ENCODE measurements at regions not wholly inside any gene's neighbourhood (a gene's known extent, or its start where the extent isn't known, plus 50 kb on each side); places are given as distances from the start of the nearest gene placed in this dataset.

- no peak for TF ChIP-seq POLR2A (IDR thresholded peaks at IDR 0.05; ENCODE audit: low read depth, low read length)
- no peak for DNase-seq (ENCODE audit: insufficient read length, low spot score)
- FAIRE-seq = no peak
Observed at GRCh38 chr12:82529101-82529500, 157.6 kb upstream of the TMTC2 start.

GRCh38 chr12:82529954-82530353 lies 156.8 kb upstream of the TMTC2 start:
- TF ChIP-seq POLR2A (IDR thresholded peaks at IDR 0.05; ENCODE audit: low read depth, low read length) = no peak
- FAIRE-seq = no peak
- DNase-seq (ENCODE audit: insufficient read length, low spot score) = no peak

GRCh38 chr12:82530394-82530793 lies 156.3 kb upstream of the TMTC2 start:
- TF ChIP-seq POLR2A (IDR thresholded peaks at IDR 0.05; ENCODE audit: low read depth, low read length) = no peak
- FAIRE-seq (no peak), DNase-seq (ENCODE audit: insufficient read length, low spot score) (no peak)

GRCh38 chr12:82533341-82533740 lies 153.4 kb upstream of the TMTC2 start:
- no peak for FAIRE-seq
- TF ChIP-seq POLR2A (IDR thresholded peaks at IDR 0.05; ENCODE audit: low read depth, low read length) = no peak
- DNase-seq (ENCODE audit: insufficient read length, low spot score) = no peak

DNA sequence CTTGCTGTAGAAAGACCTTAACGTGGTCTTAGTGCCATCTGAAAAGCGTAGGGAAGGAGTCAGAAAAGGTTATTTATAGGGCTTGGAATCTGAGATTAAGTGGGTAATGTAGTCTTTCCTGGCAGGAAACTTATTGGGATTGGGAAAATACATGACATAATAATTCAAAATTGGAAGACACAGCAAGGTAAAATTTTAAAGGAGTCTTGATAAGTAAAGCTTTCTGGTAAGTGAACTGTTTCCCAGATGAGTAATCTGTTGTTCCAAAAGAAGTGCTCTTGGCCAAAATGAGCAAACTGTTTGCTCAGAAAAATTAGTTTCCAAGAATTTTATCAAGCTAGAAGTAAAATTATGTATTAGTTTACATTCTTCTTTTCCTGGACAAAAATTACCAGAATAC lies 149.3 kb upstream of the TMTC2 start:
- no peak for TF ChIP-seq POLR2A (IDR thresholded peaks at IDR 0.05; ENCODE audit: low read depth, low read length)
- DNase-seq (ENCODE audit: insufficient read length, low spot score) (no peak), FAIRE-seq (no peak)

GRCh38 chr12:82554529-82554928 lies 132.2 kb upstream of the TMTC2 start:
- FAIRE-seq = peak; percentile 90
- TF ChIP-seq POLR2A (IDR thresholded peaks at IDR 0.05; ENCODE audit: low read depth, low read length) = no peak
- DNase-seq (ENCODE audit: insufficient read length, low spot score) = peak; percentile 2

GRCh38 chr12:82555699-82556098 lies 131.0 kb upstream of the TMTC2 start:
- no peak for TF ChIP-seq POLR2A (IDR thresholded peaks at IDR 0.05; ENCODE audit: low read depth, low read length)
- no peak for DNase-seq (ENCODE audit: insufficient read length, low spot score)
- peak; percentile 69 for FAIRE-seq

- no peak for TF ChIP-seq POLR2A (IDR thresholded peaks at IDR 0.05; ENCODE audit: low read depth, low read length)
- DNase-seq (ENCODE audit: insufficient read length, low spot score) (no peak), FAIRE-seq (peak; percentile 11)
Observed at GRCh38 chr12:82565966-82566365, 120.7 kb upstream of the TMTC2 start.

DNA sequence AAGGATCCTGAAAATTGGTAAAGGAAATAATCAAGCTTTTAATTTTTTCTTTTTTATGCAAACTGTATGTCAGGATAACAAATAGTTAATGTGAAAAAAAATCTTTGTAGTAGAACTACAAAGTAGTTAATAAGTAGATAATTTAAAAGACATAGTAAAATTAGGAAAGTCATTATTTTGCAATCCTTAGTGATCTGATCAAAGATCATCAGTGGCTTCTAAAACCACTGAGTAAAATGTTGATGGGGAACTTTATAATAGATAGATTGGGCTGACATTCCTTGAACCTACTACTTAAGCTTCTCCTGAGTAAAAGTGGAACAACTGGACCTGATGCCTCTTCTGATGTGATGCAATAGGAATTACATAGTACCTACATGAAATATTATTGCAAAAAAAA lies 119.0 kb upstream of the TMTC2 start:
- no peak for TF ChIP-seq POLR2A (IDR thresholded peaks at IDR 0.05; ENCODE audit: low read depth, low read length)
- no peak for DNase-seq (ENCODE audit: insufficient read length, low spot score)
- no peak for FAIRE-seq

- DNase-seq (ENCODE audit: insufficient read length, low spot score) = no peak
- TF ChIP-seq POLR2A (IDR thresholded peaks at IDR 0.05; ENCODE audit: low read depth, low read length) = no peak
- no peak for FAIRE-seq
Observed at GRCh38 chr12:82574191-82574590, 112.5 kb upstream of the TMTC2 start.

DNA sequence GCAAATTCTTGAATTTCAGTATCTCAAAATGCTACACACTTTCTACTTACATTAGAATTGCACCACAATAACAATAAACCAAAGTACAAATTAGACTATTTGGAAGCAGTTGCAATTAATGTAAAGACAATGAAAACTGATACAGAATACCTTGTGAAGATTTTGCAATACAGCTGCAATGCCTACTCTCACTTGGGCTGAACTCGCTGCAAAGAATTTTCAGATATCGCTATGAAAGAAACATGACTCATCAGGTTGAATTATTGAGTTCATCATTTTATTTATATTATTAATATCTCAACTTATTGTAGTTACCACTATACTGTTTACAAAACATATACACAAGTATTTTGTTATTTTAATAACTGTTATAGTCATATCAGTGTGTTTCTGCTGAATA lies 108.0 kb upstream of the TMTC2 start:
- FAIRE-seq = no peak
- no peak for DNase-seq (ENCODE audit: insufficient read length, low spot score)
- TF ChIP-seq POLR2A (IDR thresholded peaks at IDR 0.05; ENCODE audit: low read depth, low read length) = no peak

- no peak for TF ChIP-seq POLR2A (IDR thresholded peaks at IDR 0.05; ENCODE audit: low read depth, low read length)
- no peak for FAIRE-seq
Observed at GRCh38 chr12:82583756-82584155, 103.0 kb upstream of the TMTC2 start.

GRCh38 chr12:82593143-82593542 lies 93.6 kb upstream of the TMTC2 start:
- FAIRE-seq (no peak), DNase-seq (ENCODE audit: insufficient read length, low spot score) (no peak)
- TF ChIP-seq POLR2A (IDR thresholded peaks at IDR 0.05; ENCODE audit: low read depth, low read length) = no peak

More at GRCh38 chr12:82583756-82584155, 103.0 kb upstream of the TMTC2 start:
- no peak for DNase-seq (ENCODE audit: insufficient read length, low spot score)

DNA sequence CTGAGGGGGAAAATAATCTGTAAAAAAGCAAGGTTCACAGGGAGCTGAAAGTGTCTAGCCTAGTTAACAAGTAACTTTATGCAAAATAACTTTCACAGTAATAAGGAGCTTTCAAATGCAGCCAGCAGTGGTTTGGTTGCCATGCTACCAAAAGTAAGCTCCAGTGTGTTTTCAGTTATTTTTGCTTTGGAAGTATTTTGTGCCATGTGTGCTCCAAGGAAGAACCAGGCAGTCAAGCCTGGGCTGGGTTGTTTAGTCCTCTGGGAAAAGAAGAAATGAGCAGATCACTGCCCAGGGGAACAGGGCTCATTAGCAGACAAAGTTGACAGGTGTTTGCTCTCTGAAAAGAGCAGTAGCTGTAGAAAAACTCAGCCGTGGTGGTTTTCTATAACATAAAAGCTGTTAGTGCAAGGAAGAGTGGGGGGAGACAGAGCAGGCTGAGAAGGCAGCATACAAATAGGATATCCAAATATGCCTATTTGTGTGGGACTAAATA lies 92.8 kb upstream of the TMTC2 start:
- FAIRE-seq (no peak), DNase-seq (ENCODE audit: insufficient read length, low spot score) (no peak)
- TF ChIP-seq POLR2A (IDR thresholded peaks at IDR 0.05; ENCODE audit: low read depth, low read length) = no peak

DNA sequence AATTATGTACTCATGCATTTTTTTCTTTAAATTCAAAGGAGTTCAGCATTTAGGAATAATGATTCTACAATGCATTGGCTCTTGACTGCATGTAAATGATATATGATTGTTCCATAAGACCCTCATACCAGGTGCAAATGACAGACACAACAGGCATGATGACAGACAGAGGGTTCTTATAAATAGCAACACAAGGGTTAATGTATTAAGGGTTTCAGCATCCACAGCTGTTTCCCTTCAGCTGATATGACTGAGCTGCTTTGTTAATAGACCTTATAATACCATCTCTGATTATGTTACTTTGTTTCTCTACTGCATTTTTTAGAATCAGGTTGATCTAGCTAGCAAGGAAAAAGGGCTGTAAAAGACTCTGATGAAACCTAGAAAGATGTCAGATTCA lies 90.8 kb upstream of the TMTC2 start:
- FAIRE-seq (no peak), DNase-seq (ENCODE audit: insufficient read length, low spot score) (no peak)
- no peak for TF ChIP-seq POLR2A (IDR thresholded peaks at IDR 0.05; ENCODE audit: low read depth, low read length)

DNA sequence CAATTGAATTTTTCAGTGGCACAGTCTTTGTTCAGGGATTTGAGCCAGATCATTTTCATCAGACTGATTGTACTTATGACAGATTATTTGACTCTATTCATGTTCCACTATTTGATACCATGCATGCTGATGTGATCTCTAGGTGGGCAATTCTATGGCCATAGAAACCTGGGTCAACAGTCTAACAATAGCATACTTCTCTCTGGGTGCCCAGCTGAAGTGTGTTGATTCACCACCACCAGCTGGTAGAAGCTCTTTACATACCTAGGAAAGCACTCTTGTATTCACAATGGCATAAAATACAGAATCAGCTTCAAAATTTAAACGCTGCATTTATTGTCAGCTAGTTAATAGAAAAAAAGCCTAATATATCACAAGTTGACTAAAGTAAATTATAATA lies 90.2 kb upstream of the TMTC2 start:
- FAIRE-seq = no peak
- TF ChIP-seq POLR2A (IDR thresholded peaks at IDR 0.05; ENCODE audit: low read depth, low read length) = no peak
- DNase-seq (ENCODE audit: insufficient read length, low spot score) = no peak
